Epithelial cell of esophagus (primary cell): ENCODE measurements at regions not wholly inside any gene's neighbourhood (a gene's known extent, or its start where the extent isn't known, plus 50 kb on each side); places are given as distances from the start of the nearest gene placed in this dataset.

Source experiments
- DNase-seq: peaks from one replicate; pipeline ENCODE4 v3.0.0; 2010; ENCODE audit warnings: low read depth
- H3K4me3 ChIP-seq: 2 replicates; pipeline ENCODE4 v1.5.1; 2011; ENCODE audit warnings: mild to moderate bottlenecking, low read length, control low read depth
- CTCF ChIP-seq: IDR thresholded peaks from 2 replicates; pipeline ENCODE4 v1.5.1; 2011; ENCODE audit warnings: low read depth, mild to moderate bottlenecking, low read length, control low read depth, inconsistent platforms; ENCODE audit not compliant: insufficient read depth; ENCODE audit errors: missing control alignments

DNA sequence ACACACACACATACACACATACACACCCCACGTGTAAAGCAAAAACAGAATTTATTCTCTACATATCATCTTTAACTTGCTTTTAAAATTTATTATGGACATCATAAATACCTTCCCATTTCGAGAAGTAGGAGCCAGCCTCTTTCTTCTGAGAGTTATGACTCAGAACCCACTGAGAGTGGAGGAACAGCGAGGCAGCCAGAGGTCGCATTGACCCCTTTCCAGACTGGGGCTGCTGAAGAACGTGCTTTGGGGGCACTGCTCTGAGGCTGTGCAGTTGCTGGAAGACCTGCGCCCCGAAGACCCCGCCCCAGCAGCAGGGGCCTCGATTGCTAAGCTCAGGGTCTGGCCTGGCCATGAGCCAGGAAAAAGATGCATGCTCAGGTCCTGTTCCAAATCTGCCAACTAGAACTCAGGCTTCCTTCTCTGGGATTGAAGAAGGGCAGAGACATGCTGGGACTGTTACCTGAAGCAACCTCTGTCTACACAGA, 133.8 kb upstream of the TWIST2 start:
- TF ChIP-seq CTCF: no peak
- H3K4me3 ChIP-seq: no peak overlapping the region
- no peak for DNase-seq

DNA sequence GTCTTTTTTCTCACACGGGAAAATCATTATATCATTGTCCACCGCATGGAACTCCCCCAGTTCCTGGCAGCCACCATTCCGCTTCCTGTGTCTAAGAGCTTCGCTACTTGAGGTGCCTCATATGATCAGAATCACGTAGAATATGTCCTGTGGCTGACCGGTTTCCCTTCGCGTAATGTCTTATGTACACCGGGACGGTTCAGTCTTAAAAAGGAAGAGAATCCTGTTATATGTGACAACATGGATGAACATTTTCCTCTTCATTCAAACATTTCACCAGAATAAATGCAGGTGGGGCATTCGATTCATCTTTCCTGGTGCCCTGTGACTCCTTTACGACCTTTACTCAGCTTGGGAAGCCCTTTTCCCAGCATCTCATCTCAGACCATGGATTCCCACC, 131.7 kb upstream of the TWIST2 start:
- TF ChIP-seq CTCF: no peak
- H3K4me3 ChIP-seq: no peak overlapping the region

GRCh38 chr2:238716585-238716984, 131.3 kb upstream of the TWIST2 start:
- no peak for TF ChIP-seq CTCF
- H3K4me3 ChIP-seq: no peak overlapping the region
- no peak for DNase-seq

More for the DNA sequence above, 131.7 kb upstream of the TWIST2 start:
- no peak for DNase-seq

DNA sequence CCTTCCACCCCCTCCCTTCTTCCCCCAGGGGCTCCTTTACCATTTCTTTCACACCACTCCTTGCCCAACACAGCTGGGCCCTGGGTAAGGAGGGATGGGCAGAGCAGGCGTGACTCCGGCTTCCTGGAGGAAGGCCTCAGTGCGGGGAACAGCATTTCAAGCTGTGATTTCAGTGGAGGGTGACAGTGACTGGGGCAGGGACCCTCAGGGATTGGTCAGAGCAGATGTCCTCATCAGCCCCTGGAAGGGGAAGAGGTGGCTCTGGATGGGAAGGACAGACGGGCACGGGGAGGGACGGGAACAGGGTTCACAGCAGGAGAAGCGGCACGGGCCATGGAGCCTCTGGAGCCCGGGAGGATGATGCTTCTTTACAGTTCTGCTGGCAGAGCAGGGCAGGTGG, 130.8 kb upstream of the TWIST2 start:
- no peak for DNase-seq
- TF ChIP-seq CTCF: no peak
- H3K4me3 ChIP-seq: no peak overlapping the region

GRCh38 chr2:238719641-238720040, 128.2 kb upstream of the TWIST2 start:
- no peak for TF ChIP-seq CTCF
- DNase-seq: no peak
- H3K4me3 ChIP-seq: no peak overlapping the region

GRCh38 chr2:238720232-238720672, 127.6 kb upstream of the TWIST2 start:
- no peak overlapping the region for H3K4me3 ChIP-seq
- peak; percentile 93 for DNase-seq
- peak; percentile 52 for TF ChIP-seq CTCF

DNA sequence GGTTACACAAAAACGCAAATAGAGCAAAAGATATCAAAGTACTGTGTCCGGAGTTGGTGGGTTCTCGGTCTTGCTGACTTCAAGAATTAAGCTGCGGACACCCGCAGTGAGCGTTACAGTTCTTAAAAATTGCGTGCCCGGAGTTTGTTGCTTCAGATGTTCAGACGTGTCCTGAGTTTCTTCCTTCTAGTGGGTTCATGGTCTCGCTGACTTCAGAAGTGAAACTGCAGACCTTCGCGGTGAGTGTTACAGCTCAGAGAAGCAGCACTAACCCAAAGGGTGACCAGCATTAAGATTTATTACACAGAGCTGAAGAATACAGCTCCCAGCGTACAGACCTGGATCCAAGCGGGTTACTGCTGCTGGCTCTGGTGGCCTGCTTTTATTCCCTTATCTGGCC, 125.7 kb upstream of the TWIST2 start:
- no peak for DNase-seq
- H3K4me3 ChIP-seq: no peak overlapping the region
- TF ChIP-seq CTCF: no peak
